A549 (cell line): ENCODE measurements at regions not wholly inside any gene's neighbourhood (a gene's known extent, or its start where the extent isn't known, plus 50 kb on each side); places are given as distances from the start of the nearest gene placed in this dataset.

ENCODE experiments used
- ATAC-seq, 2 experiments: fragments of 200-7000 bp in 1 of 2; fragments of >200 bp in 1 of 2; cut with Nextera tagmentation in 1 of 2; cut with Tn5 transposase in 1 of 2; 3 replicates each; pipeline versions ENCODE4 v1.8.0 to v1.9.1; 2018 to 2020; ENCODE audit warnings: mild to moderate bottlenecking in 1 of 2, moderate library complexity in 1 of 2
- CTCF ChIA-PET: fragments of 300-600 bp; sonication (Branson Sonifier 250); formaldehyde crosslinking; extraction: SDS; loops from one replicate; lab custom pipeline; 2021; ENCODE audit warnings: antibody characterized with exemption, inconsistent platforms; lab: Yijun Ruan, JAX
- POLR2A ChIA-PET: fragments of 350-600 bp; formaldehyde crosslinking; extraction: SDS; loops from one replicate; lab custom pipeline; 2021; ENCODE audit warnings: antibody characterized with exemption, inconsistent platforms; lab: Yijun Ruan, JAX
- DNase-seq, 2 experiments: peaks; one replicate each; pipeline versions ENCODE4 v3.0.0 to v3.0.0-alpha.2; 2011 to 2016; ENCODE audit warnings: low read depth in 1 of 2, low spot score in 1 of 2
- FAIRE-seq: peaks from 2 replicates; lab custom pipeline; 2011; peaks lifted over from hg19 to GRCh38; lab: Jason Lieb, UNC
- H3K27ac ChIP-seq, 2 experiments: fragments of >200 bp; sonication (Bioruptor Twin); formaldehyde crosslinking; 3 replicates each; pipeline ENCODE4 v1.5.1; 2016 to 2017
- H3K4me1 ChIP-seq: fragments of >200 bp; sonication (Bioruptor Twin); formaldehyde crosslinking; 3 replicates; pipeline ENCODE4 v1.6.1; 2016
- H3K4me2 ChIP-seq: fragments of >200 bp; sonication (Bioruptor Twin); formaldehyde crosslinking; 3 replicates; pipeline ENCODE4 v1.6.1; 2016
- H3K4me3 ChIP-seq: fragments of >200 bp; sonication (Bioruptor Twin); formaldehyde crosslinking; 3 replicates; pipeline ENCODE4 v1.5.1; 2016
- H3K9me3 ChIP-seq: fragments of >200 bp; sonication (Bioruptor Twin); formaldehyde crosslinking; 3 replicates; pipeline ENCODE4 v1.6.1; 2016
- ATOH8 ChIP-seq: fragments of 250-450 bp; sonication (Bioruptor Pico); IDR thresholded peaks from 2 replicates; pipeline ENCODE4 v1.5.0; 2020; ENCODE audit warnings: low read depth, mild to moderate bottlenecking, moderate library complexity
- BCL3 ChIP-seq: fragments of >200 bp; sonication (Bioruptor Twin); formaldehyde crosslinking; IDR thresholded peaks from 3 replicates; pipeline ENCODE4 v1.6.1; 2016
- BHLHE40 ChIP-seq: IDR thresholded peaks from 2 replicates; pipeline ENCODE4 v1.6.1; 2012; ENCODE audit warnings: low read depth, low read length, inconsistent platforms
- CBX8 ChIP-seq: fragments of 200-600 bp; sonication (generic); IDR thresholded peaks from 2 replicates; pipeline ENCODE4 v1.6.1; 2016
- CEBPB ChIP-seq, 2 experiments: fragments of >200 bp in 1 of 2; sonication (Bioruptor Twin) in 1 of 2; formaldehyde crosslinking in 1 of 2; IDR thresholded peaks; 2 replicates each; pipeline ENCODE4 v1.6.1; 2012 to 2016
- CHD2 ChIP-seq: fragments of 150-350 bp; IDR thresholded peaks from 2 replicates; pipeline ENCODE4 v1.6.1; 2014; ENCODE audit warnings: low read length; ENCODE audit not compliant: partially characterized antibody
- CTCF ChIP-seq: fragments of >200 bp; sonication (Bioruptor Twin); formaldehyde crosslinking; IDR thresholded peaks from 3 replicates; pipeline ENCODE4 v1.5.1; 2016
- EHMT2 ChIP-seq: fragments of 200-600 bp; sonication (generic); IDR thresholded peaks from 2 replicates; pipeline ENCODE4 v1.6.1; 2016; ENCODE audit warnings: antibody characterized with exemption, low read depth, mild to moderate bottlenecking, moderate library complexity
- FOSB ChIP-seq: fragments of 250-450 bp; sonication (Bioruptor Pico); IDR thresholded peaks from 2 replicates; pipeline ENCODE4 v1.5.0; 2020; ENCODE audit warnings: mild to moderate bottlenecking, moderate library complexity
- GATA3 ChIP-seq: IDR thresholded peaks from 2 replicates; pipeline ENCODE4 v1.6.1; 2012; ENCODE audit warnings: borderline replicate concordance
- HDAC2 ChIP-seq: fragments of 200-600 bp; sonication (generic); IDR thresholded peaks from 2 replicates; pipeline ENCODE4 v1.6.1; 2016
- HOXB13 ChIP-seq: fragments of 250-450 bp; sonication (Bioruptor Pico); IDR thresholded peaks from 2 replicates; pipeline ENCODE4 v1.5.0; 2020; ENCODE audit warnings: low read depth, mild to moderate bottlenecking, moderate library complexity
- JUN ChIP-seq, 2 experiments: fragments of >200 bp; sonication (Bioruptor Twin); formaldehyde crosslinking; IDR thresholded peaks; 2 replicates in 1 of 2; 3 replicates in 1 of 2; pipeline ENCODE4 v1.6.1; 2016 to 2017
- KDM5A ChIP-seq: fragments of 200-600 bp; sonication (generic); IDR thresholded peaks from 2 replicates; pipeline ENCODE4 v1.6.1; 2016; ENCODE audit warnings: antibody characterized with exemption, mild to moderate bottlenecking
- MYC ChIP-seq: IDR thresholded peaks from 2 replicates; pipeline ENCODE4 v1.6.1; 2012; ENCODE audit warnings: mild to moderate bottlenecking, inconsistent platforms, low read length, improper control_type of control experiment, borderline replicate concordance
- RAD21 ChIP-seq, 2 experiments: fragments of >200 bp in 1 of 2; sonication (Bioruptor Twin) in 1 of 2; formaldehyde crosslinking in 1 of 2; IDR thresholded peaks in 1 of 2; conservative IDR thresholded peaks in 1 of 2; 2 replicates in 1 of 2; 3 replicates in 1 of 2; pipeline ENCODE4 v1.6.1; 2012 to 2018; ENCODE audit warnings: inconsistent platforms in 1 of 2
- RARB ChIP-seq: fragments of 250-450 bp; sonication (Bioruptor Pico); IDR thresholded peaks from 2 replicates; pipeline ENCODE4 v1.8.0; 2021; ENCODE audit warnings: mild to moderate bottlenecking, moderate library complexity
- REST ChIP-seq: fragments of 200-600 bp; sonication (generic); IDR thresholded peaks from 2 replicates; pipeline ENCODE4 v1.6.1; 2016; ENCODE audit warnings: antibody characterized with exemption, mild to moderate bottlenecking, moderate library complexity
- RFX5 ChIP-seq: fragments of 450-650 bp; IDR thresholded peaks from 2 replicates; pipeline ENCODE4 v1.7.1; 2014; ENCODE audit warnings: antibody characterized with exemption, mild to moderate bottlenecking, moderate library complexity
- RNF2 ChIP-seq: fragments of 200-600 bp; sonication (generic); IDR thresholded peaks from 2 replicates; pipeline ENCODE4 v1.6.1; 2016; ENCODE audit warnings: low read depth, mild to moderate bottlenecking, antibody characterized with exemption, moderate library complexity, borderline replicate concordance
- SMC3 ChIP-seq: fragments of >200 bp; sonication (Bioruptor Twin); formaldehyde crosslinking; IDR thresholded peaks from 3 replicates; pipeline ENCODE4 v1.6.1; 2018; ENCODE audit warnings: inconsistent platforms
- SREBF2 ChIP-seq: fragments of 450-650 bp; IDR thresholded peaks from 2 replicates; pipeline ENCODE4 v1.6.1; 2014; ENCODE audit warnings: mild to moderate bottlenecking, moderate library complexity
- ZNF302 ChIP-seq: fragments of 250-450 bp; sonication (Bioruptor Pico); IDR thresholded peaks from 2 replicates; pipeline ENCODE4 v1.9.0; 2021; ENCODE audit warnings: inconsistent platforms, mild to moderate bottlenecking, moderate library complexity
- WGBS: methylation state at CpG from one replicate; pipeline ENCODE4 v1.1.6; 2017; ENCODE audit errors: missing lambda C conversion rate; 5-methylcytosine and 5-hydroxymethylcytosine counted together

GRCh38 chrX:113222305-113222704 lies 381.7 kb upstream of the AMOT start:
- Histone ChIP-seq H3K4me2 (no peak overlapping the region), H3K4me3 (no peak overlapping the region), H3K27ac (no peak overlapping the region), H3K9me3 (no peaks in the 10 kb centered on the region), H3K4me1 (no peaks in the 10 kb centered on the region)
- ATAC-seq (no peak), FAIRE-seq (no peak), DNase-seq (no peak)
- CTCF ChIA-PET = no interaction called here
- 13% methylated on average over 3 of the region's 3 CpGs for WGBS
- POLR2A ChIA-PET = no interaction called here
- no peak for TF ChIP-seq SMC3
- TF ChIP-seq GATA3 = no peak
- no peak for TF ChIP-seq RARB (CRISPR knock-in tag)
- no peak for TF ChIP-seq SREBF2
- TF ChIP-seq BCL3 = no peak

GRCh38 chrX:113212052-113212451 lies 371.4 kb upstream of the AMOT start:
- DNase-seq = no peak
- CTCF ChIA-PET = no interaction called here
- Histone ChIP-seq H3K4me2 (no peak overlapping the region), H3K27ac (no peak overlapping the region), H3K4me1 (no peaks in the 10 kb centered on the region), H3K4me3 (no peak overlapping the region), H3K9me3 (no peaks in the 10 kb centered on the region)
- POLR2A ChIA-PET = no interaction called here
- TF ChIP-seq EHMT2 = no peak
- TF ChIP-seq CTCF = no peak
- no peak for TF ChIP-seq CBX8
- TF ChIP-seq FOSB (CRISPR knock-in tag) = no peak
- no peak for TF ChIP-seq JUN (IDR thresholded peaks at IDR 0.05)
- TF ChIP-seq CEBPB (IDR thresholded peaks at IDR 0.05) = no peak
- no peak for TF ChIP-seq RFX5
- TF ChIP-seq HOXB13 (CRISPR knock-in tag) = no peak
- no peak for TF ChIP-seq HDAC2
- no peak for TF ChIP-seq GATA3
- no peak for TF ChIP-seq BCL3
- no peak for TF ChIP-seq ZNF302
- TF ChIP-seq CHD2 = no peak
- no peak for TF ChIP-seq ATOH8 (CRISPR knock-in tag)
- no peak for TF ChIP-seq BHLHE40
- TF ChIP-seq KDM5A = no peak
- no peak for TF ChIP-seq REST
- TF ChIP-seq MYC = no peak
- no peak for TF ChIP-seq RAD21 (conservative IDR thresholded peaks at IDR 0.05 in 1 of 2, IDR thresholded peaks at IDR 0.05 in 1 of 2)
- TF ChIP-seq RNF2 = no peak
- FAIRE-seq = no peak
- ATAC-seq = no peak
- WGBS = 30% methylated on average over 4 of the region's 9 CpGs
